ENCODE measurements at regions not wholly inside any gene's neighbourhood (a gene's known extent, or its start where the extent isn't known, plus 50 kb on each side); places are given as distances from the start of the nearest gene placed in this dataset.

DNA sequence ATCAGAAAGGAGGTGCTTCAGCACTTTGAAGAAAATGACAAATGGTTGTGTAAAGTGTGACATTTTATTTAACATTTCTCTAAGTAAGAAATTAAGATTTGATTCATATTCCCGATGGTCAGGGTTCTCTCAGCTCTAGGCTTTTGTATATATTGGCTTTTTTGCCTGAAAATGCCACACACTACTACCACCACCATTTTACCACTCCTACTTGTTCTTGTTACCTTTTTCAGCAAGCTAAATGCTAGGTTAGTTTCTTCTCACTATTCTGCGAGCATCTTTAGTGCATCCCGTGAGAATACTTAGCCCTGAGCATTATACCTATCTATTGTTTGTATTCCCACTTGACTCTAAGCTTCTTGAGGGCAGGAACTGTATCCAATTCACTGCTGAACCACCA lies 177.6 kb upstream of the MTNR1B start:
- H3K4me2 ChIP-seq, result no peak overlapping the region
- no peak overlapping the region for H3K4me3 ChIP-seq
- Mint-ChIP-seq H3K27ac (no peak overlapping the region), H3K4me3 (no peak overlapping the region), H3K9me3 (no peaks in the 10 kb centered on the region), H3K4me1 (peaks cover 32% of the 10 kb centered on the region), H3K27me3 (ENCODE audit: insufficient read depth, low read depth, poor library complexity) (no peaks in the 10 kb centered on the region), H3K36me3 (ENCODE audit: low read depth) (peaks cover 46% of the 10 kb centered on the region)
- H3K79me2 ChIP-seq (replicated peaks; ENCODE audit: insufficient read depth), result no peaks in the 10 kb centered on the region
- TF ChIP-seq ZNF114 (CRISPR knock-in tag; IDR thresholded peaks at IDR 0.05) (no peak), EZH2phosphoT487 (IDR thresholded peaks at IDR 0.05; ENCODE audit: unreplicated experiment) (no peak), STAT1 (IDR thresholded peaks at IDR 0.05; ENCODE audit: unreplicated experiment) (no peak), POLR2AphosphoS5 (IDR thresholded peaks at IDR 0.05; ENCODE audit: low read depth) (no peak), ZNF331 (CRISPR knock-in tag; IDR thresholded peaks at IDR 0.05; ENCODE audit: low read depth) (no peak), CREB1 (CRISPR knock-in tag; IDR thresholded peaks at IDR 0.05; ENCODE audit: low read depth) (no peak), NANOG (IDR thresholded peaks at IDR 0.05; ENCODE audit: borderline replicate concordance) (no peak), JUNB (IDR thresholded peaks at IDR 0.05; ENCODE audit: unreplicated experiment) (no peak), EZH2 (IDR thresholded peaks at IDR 0.05; ENCODE audit: low read depth, unreplicated experiment) (no peak)
- TF ChIP-seq, protein P1, sequence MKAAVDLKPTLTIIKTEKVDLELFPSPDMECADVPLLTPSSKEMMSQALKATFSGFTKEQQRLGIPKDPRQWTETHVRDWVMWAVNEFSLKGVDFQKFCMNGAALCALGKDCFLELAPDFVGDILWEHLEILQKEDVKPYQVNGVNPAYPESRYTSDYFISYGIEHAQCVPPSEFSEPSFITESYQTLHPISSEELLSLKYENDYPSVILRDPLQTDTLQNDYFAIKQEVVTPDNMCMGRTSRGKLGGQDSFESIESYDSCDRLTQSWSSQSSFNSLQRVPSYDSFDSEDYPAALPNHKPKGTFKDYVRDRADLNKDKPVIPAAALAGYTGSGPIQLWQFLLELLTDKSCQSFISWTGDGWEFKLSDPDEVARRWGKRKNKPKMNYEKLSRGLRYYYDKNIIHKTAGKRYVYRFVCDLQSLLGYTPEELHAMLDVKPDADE (IDR thresholded peaks at IDR 0.05), result no peak
- TF ChIP-seq, protein P2, sequence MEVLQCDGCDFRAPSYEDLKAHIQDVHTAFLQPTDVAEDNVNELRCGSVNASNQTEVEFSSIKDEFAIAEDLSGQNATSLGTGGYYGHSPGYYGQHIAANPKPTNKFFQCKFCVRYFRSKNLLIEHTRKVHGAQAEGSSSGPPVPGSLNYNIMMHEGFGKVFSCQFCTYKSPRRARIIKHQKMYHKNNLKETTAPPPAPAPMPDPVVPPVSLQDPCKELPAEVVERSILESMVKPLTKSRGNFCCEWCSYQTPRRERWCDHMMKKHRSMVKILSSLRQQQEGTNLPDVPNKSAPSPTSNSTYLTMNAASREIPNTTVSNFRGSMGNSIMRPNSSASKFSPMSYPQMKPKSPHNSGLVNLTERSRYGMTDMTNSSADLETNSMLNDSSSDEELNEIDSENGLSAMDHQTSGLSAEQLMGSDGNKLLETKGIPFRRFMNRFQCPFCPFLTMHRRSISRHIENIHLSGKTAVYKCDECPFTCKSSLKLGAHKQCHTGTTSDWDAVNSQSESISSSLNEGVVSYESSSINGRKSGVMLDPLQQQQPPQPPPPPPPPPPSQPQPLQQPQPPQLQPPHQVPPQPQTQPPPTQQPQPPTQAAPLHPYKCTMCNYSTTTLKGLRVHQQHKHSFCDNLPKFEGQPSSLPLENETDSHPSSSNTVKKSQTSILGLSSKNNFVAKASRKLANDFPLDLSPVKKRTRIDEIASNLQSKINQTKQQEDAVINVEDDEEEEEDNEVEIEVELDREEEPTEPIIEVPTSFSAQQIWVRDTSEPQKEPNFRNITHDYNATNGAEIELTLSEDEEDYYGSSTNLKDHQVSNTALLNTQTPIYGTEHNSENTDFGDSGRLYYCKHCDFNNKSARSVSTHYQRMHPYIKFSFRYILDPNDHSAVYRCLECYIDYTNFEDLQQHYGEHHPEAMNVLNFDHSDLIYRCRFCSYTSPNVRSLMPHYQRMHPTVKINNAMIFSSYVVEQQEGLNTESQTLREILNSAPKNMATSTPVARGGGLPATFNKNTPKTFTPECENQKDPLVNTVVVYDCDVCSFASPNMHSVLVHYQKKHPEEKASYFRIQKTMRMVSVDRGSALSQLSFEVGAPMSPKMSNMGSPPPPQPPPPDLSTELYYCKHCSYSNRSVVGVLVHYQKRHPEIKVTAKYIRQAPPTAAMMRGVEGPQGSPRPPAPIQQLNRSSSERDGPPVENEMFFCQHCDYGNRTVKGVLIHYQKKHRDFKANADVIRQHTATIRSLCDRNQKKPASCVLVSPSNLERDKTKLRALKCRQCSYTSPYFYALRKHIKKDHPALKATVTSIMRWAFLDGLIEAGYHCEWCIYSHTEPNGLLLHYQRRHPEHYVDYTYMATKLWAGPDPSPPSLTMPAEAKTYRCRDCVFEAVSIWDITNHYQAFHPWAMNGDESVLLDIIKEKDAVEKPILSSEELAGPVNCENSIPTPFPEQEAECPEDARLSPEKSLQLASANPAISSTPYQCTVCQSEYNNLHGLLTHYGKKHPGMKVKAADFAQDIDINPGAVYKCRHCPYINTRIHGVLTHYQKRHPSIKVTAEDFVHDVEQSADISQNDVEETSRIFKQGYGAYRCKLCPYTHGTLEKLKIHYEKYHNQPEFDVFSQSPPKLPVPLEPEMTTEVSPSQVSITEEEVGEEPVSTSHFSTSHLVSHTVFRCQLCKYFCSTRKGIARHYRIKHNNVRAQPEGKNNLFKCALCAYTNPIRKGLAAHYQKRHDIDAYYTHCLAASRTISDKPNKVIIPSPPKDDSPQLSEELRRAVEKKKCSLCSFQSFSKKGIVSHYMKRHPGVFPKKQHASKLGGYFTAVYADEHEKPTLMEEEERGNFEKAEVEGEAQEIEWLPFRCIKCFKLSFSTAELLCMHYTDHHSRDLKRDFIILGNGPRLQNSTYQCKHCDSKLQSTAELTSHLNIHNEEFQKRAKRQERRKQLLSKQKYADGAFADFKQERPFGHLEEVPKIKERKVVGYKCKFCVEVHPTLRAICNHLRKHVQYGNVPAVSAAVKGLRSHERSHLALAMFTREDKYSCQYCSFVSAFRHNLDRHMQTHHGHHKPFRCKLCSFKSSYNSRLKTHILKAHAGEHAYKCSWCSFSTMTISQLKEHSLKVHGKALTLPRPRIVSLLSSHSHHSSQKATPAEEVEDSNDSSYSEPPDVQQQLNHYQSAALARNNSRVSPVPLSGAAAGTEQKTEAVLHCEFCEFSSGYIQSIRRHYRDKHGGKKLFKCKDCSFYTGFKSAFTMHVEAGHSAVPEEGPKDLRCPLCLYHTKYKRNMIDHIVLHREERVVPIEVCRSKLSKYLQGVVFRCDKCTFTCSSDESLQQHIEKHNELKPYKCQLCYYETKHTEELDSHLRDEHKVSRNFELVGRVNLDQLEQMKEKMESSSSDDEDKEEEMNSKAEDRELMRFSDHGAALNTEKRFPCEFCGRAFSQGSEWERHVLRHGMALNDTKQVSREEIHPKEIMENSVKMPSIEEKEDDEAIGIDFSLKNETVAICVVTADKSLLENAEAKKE (CRISPR knock-in tag; IDR thresholded peaks at IDR 0.05), result no peak
- TF ChIP-seq, protein P3, sequence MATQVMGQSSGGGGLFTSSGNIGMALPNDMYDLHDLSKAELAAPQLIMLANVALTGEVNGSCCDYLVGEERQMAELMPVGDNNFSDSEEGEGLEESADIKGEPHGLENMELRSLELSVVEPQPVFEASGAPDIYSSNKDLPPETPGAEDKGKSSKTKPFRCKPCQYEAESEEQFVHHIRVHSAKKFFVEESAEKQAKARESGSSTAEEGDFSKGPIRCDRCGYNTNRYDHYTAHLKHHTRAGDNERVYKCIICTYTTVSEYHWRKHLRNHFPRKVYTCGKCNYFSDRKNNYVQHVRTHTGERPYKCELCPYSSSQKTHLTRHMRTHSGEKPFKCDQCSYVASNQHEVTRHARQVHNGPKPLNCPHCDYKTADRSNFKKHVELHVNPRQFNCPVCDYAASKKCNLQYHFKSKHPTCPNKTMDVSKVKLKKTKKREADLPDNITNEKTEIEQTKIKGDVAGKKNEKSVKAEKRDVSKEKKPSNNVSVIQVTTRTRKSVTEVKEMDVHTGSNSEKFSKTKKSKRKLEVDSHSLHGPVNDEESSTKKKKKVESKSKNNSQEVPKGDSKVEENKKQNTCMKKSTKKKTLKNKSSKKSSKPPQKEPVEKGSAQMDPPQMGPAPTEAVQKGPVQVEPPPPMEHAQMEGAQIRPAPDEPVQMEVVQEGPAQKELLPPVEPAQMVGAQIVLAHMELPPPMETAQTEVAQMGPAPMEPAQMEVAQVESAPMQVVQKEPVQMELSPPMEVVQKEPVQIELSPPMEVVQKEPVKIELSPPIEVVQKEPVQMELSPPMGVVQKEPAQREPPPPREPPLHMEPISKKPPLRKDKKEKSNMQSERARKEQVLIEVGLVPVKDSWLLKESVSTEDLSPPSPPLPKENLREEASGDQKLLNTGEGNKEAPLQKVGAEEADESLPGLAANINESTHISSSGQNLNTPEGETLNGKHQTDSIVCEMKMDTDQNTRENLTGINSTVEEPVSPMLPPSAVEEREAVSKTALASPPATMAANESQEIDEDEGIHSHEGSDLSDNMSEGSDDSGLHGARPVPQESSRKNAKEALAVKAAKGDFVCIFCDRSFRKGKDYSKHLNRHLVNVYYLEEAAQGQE (IDR thresholded peaks at IDR 0.05; ENCODE audit: unreplicated experiment), result no peak
- TF ChIP-seq, protein P4, sequence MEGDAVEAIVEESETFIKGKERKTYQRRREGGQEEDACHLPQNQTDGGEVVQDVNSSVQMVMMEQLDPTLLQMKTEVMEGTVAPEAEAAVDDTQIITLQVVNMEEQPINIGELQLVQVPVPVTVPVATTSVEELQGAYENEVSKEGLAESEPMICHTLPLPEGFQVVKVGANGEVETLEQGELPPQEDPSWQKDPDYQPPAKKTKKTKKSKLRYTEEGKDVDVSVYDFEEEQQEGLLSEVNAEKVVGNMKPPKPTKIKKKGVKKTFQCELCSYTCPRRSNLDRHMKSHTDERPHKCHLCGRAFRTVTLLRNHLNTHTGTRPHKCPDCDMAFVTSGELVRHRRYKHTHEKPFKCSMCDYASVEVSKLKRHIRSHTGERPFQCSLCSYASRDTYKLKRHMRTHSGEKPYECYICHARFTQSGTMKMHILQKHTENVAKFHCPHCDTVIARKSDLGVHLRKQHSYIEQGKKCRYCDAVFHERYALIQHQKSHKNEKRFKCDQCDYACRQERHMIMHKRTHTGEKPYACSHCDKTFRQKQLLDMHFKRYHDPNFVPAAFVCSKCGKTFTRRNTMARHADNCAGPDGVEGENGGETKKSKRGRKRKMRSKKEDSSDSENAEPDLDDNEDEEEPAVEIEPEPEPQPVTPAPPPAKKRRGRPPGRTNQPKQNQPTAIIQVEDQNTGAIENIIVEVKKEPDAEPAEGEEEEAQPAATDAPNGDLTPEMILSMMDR (conservative IDR thresholded peaks at IDR 0.05; ENCODE audit: low read depth in 2 of 2), result no peak
- H3F3A ChIP-seq (replicated peaks; ENCODE audit: low read depth), result no peaks in the 10 kb centered on the region
- H3K36me3 ChIP-seq (ENCODE audit: insufficient read depth), result no peaks in the 10 kb centered on the region
- no peak overlapping the region for H2AFZ ChIP-seq
- no peaks in the 10 kb centered on the region for H3K9me2 ChIP-seq (ENCODE audit: insufficient read depth)
- ATAC-seq (no peak), DNase-seq (ENCODE audit: low spot score) (no peak)
- peaks cover 27% of the 10 kb centered on the region for H3K4me1 ChIP-seq (ENCODE audit: insufficient read depth)
- H4K20me1 ChIP-seq (replicated peaks; ENCODE audit: insufficient read depth), result no peaks in the 10 kb centered on the region
- no peaks in the 10 kb centered on the region for H3K27me3 ChIP-seq (ENCODE audit: insufficient read depth)
- no peak overlapping the region for H3K27ac ChIP-seq (ENCODE audit: low read depth)

Measured in GM23338 (cell line).